Testis (tissue), 2 donors: ENCODE measurements at regions not wholly inside any gene's neighbourhood (a gene's known extent, or its start where the extent isn't known, plus 50 kb on each side); places are given as distances from the start of the nearest gene placed in this dataset.
"Not testable (repeated sequence)": the region's sequence is repeated elsewhere in the genome, so short reads cannot be mapped to it uniquely, and the experiment has no call there.

Source experiments
- DNase-seq: peaks from one replicate; pipeline ENCODE4 v3.0.0-alpha.2; 2019
- H3K27ac ChIP-seq, 2 donors: fragments of 200-600 bp; sonication (generic); one replicate each; pipeline ENCODE4 v1.5.1; 2019
- H3K27me3 ChIP-seq: fragments of 200-600 bp; sonication (generic); one replicate; pipeline ENCODE4 v1.5.1; 2019
- H3K36me3 ChIP-seq: fragments of 200-600 bp; sonication (generic); one replicate; pipeline ENCODE4 v1.5.1; 2017; ENCODE audit warnings: low read depth; ENCODE audit errors: missing control alignments
- H3K4me1 ChIP-seq: fragments of 200-600 bp; sonication (generic); one replicate; pipeline ENCODE4 v1.5.1; 2019
- H3K4me3 ChIP-seq, 2 donors: fragments of 200-600 bp; sonication (generic); one replicate each; pipeline ENCODE4 v1.5.1; 2017 to 2019
- H3K9me3 ChIP-seq: fragments of 200-600 bp; sonication (generic); one replicate; pipeline ENCODE4 v1.5.1; 2017
- POLR2A ChIP-seq: fragments of 450-650 bp; IDR thresholded peaks from one replicate; pipeline ENCODE4 v1.6.1; 2017; ENCODE audit warnings: antibody characterized with exemption, mild to moderate bottlenecking, moderate library complexity
- WGBS, 2 donors: methylation state at CpG; one replicate each; pipeline ENCODE4 v1.1.5; 2018; 5-methylcytosine and 5-hydroxymethylcytosine counted together
- intact Hi-C: fragments of 100-400 bp; cut with DNase I; formaldehyde crosslinking; loops from one replicate; pipeline ENCODE4 v1.15.1; 2023; ENCODE audit warnings: low total_unique reads
- TF ChIP-seq, protein P1 (sequence below), 3 experiments: fragments of 450-650 bp in 2 of 3; fragments of 200-600 bp in 1 of 3; sonication (generic) in 1 of 3; IDR thresholded peaks; one replicate each; pipeline ENCODE4 v1.5.1; 2016 to 2019; ENCODE audit warnings: antibody characterized with exemption in 3 of 3, mild to moderate bottlenecking in 2 of 3, moderate library complexity in 1 of 3

GRCh38 chrX:40893251-40893910 lies 158.0 kb upstream of the MED14 start:
- 66 to 75% methylated on average over 6 of the region's 6 CpGs for WGBS, 2 donors
- intact Hi-C loops = no loop called here
- TF ChIP-seq, protein P1, sequence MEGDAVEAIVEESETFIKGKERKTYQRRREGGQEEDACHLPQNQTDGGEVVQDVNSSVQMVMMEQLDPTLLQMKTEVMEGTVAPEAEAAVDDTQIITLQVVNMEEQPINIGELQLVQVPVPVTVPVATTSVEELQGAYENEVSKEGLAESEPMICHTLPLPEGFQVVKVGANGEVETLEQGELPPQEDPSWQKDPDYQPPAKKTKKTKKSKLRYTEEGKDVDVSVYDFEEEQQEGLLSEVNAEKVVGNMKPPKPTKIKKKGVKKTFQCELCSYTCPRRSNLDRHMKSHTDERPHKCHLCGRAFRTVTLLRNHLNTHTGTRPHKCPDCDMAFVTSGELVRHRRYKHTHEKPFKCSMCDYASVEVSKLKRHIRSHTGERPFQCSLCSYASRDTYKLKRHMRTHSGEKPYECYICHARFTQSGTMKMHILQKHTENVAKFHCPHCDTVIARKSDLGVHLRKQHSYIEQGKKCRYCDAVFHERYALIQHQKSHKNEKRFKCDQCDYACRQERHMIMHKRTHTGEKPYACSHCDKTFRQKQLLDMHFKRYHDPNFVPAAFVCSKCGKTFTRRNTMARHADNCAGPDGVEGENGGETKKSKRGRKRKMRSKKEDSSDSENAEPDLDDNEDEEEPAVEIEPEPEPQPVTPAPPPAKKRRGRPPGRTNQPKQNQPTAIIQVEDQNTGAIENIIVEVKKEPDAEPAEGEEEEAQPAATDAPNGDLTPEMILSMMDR (IDR thresholded peaks at IDR 0.05) = no peak
- no peak for TF ChIP-seq POLR2A
- DNase-seq = no peak
- Histone ChIP-seq H3K9me3 (no peaks in the 10 kb centered on the region), H3K4me3 (no peak overlapping the region), H3K36me3 (no peaks in the 10 kb centered on the region), H3K27ac (no peak overlapping the region), H3K4me1 (no peaks in the 10 kb centered on the region), H3K27me3 (no peaks in the 10 kb centered on the region)

DNA sequence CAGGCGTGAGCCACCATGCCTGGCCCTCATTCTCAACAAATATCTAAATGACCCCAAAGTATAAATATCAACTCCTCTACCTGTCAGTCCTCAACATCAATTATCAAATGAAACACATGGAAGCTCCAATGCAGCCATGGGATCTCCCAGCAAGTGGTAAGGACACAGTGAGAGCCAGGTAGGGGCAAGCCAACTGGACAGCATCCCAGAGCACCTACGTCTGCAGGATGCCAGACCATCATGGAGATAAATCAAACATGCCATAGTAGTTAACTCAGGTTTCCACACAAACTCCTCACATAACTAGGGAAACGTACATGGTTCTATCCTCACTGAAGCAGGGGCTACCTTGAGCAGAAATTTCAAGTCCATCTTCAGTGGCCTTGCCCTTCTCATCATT lies 159.9 kb upstream of the MED14 start:
- WGBS, 2 donors = 84 to 85% methylated on average over 2 to 3 of the region's 3 CpGs
- Histone ChIP-seq H3K36me3 (no peaks in the 10 kb centered on the region), H3K27me3 (no peaks in the 10 kb centered on the region), H3K27ac (no peak overlapping the region), H3K4me3 (no peak overlapping the region), H3K4me1 (no peaks in the 10 kb centered on the region), H3K9me3 (no peaks in the 10 kb centered on the region)
- no peak for TF ChIP-seq POLR2A
- TF ChIP-seq, protein P1 (IDR thresholded peaks at IDR 0.05) = no peak
- intact Hi-C loops = no loop called here
- no peak for DNase-seq

DNA sequence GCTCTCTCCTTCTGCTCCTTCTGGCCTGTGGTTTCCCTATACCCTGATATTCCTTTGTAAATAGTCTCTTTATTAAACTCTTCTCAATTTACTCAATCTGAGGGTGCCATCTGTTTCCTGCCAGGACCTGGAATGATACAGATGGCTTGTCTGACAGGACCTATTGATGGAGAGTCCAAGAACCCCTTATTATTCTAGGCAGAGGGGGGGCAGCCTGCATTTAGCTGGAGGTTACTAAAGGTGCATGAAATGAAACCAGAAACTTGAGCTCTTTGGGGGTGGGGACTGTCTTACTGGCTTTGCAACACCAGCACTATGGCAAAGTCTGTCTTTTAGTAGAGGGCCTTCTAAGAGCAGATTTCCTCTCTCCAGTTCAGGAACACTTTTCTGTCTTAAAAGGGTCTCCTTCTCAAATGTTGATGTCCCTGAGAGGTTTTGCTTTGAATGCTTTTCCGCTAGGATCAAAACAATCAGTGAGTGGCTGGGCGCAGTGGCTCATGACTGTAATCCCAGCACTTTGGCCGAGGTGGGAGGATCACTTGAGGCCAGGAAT lies 162.5 kb upstream of the MED14 start:
- H3K27me3 ChIP-seq = no peaks in the 10 kb centered on the region
- TF ChIP-seq, protein P1 (IDR thresholded peaks at IDR 0.05) = no peak
- TF ChIP-seq POLR2A = no peak
- intact Hi-C loops = no loop called here
- H3K4me3 ChIP-seq = no peak overlapping the region
- WGBS, 2 donors = 97 to 98% methylated on average over 3 of the region's 3 CpGs
- no peaks in the 10 kb centered on the region for H3K36me3 ChIP-seq
- no peak for DNase-seq
- H3K4me1 ChIP-seq = no peaks in the 10 kb centered on the region
- no peak overlapping the region for H3K27ac ChIP-seq
- H3K9me3 ChIP-seq = no peaks in the 10 kb centered on the region

DNA sequence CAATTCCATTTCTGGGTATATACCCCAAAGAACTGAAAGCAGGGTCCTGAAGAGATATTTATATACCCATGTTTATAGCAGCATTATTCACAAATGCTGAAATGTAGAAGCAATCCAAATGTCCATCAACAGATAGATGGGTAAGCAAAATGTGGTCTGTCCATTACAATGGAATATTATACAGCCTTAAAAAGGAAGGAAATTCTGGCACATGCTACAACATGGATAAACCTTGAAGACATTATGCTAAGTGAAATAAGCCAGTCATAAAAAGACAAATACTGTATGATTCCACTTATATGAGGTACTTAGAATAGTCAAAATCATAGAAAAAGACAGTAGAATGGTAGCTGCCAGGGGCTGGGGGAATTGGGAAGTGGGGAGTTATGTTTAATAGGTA lies 169.4 kb upstream of the MED14 start:
- DNase-seq, H3K27me3 ChIP-seq, H3K27ac ChIP-seq, H3K36me3 ChIP-seq, H3K4me3 ChIP-seq, H3K9me3 ChIP-seq, H3K4me1 ChIP-seq, intact Hi-C loops: not testable (repeated sequence)

DNA sequence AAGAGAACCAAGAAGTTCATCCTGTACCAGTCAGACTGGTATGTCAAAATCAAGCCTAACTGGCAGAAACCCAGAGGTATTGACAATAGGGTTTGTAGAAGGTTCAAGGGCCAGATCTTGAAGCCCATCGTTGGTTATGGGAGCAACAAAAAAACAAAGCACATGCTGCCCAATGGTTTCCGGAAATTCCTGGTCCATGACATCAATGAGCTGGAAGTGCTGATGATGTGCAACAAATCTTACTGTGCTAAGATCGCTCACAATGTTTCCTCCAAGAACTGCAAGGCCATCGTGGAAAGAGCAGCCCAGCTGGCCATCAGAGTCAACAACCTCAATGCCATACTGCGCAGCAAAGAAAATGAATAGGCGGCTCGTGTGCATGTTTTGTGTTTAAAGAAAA lies 172.7 kb upstream of the MED14 start:
- WGBS, 2 donors = 82 to 87% methylated on average over 3 to 7 of the region's 7 CpGs
- Histone ChIP-seq H3K27me3 (no peaks in the 10 kb centered on the region), H3K9me3 (no peaks in the 10 kb centered on the region), H3K36me3 (no peaks in the 10 kb centered on the region), H3K4me1 (no peaks in the 10 kb centered on the region), H3K4me3 (no peak overlapping the region), H3K27ac (no peak overlapping the region)
- TF ChIP-seq, protein P1 (IDR thresholded peaks at IDR 0.05) = no peak
- no peak for TF ChIP-seq POLR2A
- DNase-seq = no peak
- intact Hi-C loops = no loop called here
